Fibroblast of pulmonary artery (primary cell): ENCODE measurements at regions not wholly inside any gene's neighbourhood (a gene's known extent, or its start where the extent isn't known, plus 50 kb on each side); places are given as distances from the start of the nearest gene placed in this dataset.

Experiments
- DNase-seq: peaks from one replicate; pipeline ENCODE4 v3.0.0-alpha.2; 2010; ENCODE audit warnings: low read depth
- H3K4me3 ChIP-seq: replicated peaks from 2 replicates; pipeline ENCODE4 v1.5.1; 2011; ENCODE audit warnings: low read depth, mild to moderate bottlenecking, control low read depth, low read length, moderate library complexity
- TF ChIP-seq, protein P1 (sequence below): IDR thresholded peaks from 2 replicates; pipeline ENCODE4 v1.5.1; 2011; ENCODE audit warnings: mild to moderate bottlenecking, control low read depth, low read length, inconsistent platforms; ENCODE audit errors: missing control alignments

DNA sequence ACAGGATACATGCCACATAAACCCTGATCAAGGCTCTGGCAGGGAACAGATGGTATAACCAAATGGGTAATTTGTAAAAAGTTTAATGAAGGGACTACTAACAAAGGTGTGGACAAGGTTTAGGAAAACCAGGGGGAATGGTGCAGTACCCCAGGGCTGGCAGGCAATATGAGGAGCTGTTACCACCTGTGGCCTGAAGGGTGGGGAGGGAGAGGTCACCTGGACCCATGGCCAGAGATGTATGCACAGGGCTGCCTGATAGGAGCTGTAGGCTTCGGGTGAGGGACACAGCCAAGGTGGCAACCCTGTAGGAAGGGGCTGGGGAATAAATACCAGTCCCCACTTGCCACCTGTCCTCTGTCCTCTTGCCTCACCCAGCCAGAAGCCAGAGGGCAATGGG, 51.4 kb upstream of the ID3 start:
- TF ChIP-seq, protein P1, sequence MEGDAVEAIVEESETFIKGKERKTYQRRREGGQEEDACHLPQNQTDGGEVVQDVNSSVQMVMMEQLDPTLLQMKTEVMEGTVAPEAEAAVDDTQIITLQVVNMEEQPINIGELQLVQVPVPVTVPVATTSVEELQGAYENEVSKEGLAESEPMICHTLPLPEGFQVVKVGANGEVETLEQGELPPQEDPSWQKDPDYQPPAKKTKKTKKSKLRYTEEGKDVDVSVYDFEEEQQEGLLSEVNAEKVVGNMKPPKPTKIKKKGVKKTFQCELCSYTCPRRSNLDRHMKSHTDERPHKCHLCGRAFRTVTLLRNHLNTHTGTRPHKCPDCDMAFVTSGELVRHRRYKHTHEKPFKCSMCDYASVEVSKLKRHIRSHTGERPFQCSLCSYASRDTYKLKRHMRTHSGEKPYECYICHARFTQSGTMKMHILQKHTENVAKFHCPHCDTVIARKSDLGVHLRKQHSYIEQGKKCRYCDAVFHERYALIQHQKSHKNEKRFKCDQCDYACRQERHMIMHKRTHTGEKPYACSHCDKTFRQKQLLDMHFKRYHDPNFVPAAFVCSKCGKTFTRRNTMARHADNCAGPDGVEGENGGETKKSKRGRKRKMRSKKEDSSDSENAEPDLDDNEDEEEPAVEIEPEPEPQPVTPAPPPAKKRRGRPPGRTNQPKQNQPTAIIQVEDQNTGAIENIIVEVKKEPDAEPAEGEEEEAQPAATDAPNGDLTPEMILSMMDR: no peak
- no peak overlapping the region for H3K4me3 ChIP-seq

DNA sequence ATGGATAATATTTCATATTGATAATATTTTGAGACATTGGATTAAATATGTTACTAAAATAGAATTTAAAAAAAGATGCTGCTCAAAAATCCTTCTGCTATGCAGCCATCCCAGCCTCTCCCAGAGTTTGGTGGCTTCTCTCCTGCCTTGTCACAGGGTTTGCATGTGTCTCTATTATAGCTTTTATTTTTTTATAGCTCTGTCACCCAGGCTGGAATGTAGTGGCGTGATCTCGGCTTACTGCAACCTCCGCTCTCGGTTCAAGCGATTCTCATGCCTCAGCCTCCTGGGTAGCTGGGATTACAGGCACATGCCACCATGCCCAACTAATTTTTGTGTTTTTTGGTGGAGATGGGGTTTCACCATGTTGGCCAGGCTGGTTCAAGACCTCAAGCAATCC, 50.7 kb upstream of the ID3 start:
- no peak overlapping the region for H3K4me3 ChIP-seq
- TF ChIP-seq, protein P1: no peak
- DNase-seq: no peak

More for the DNA sequence above, 51.4 kb upstream of the ID3 start:
- no peak for DNase-seq
